ENCODE measurements at regions not wholly inside any gene's neighbourhood (a gene's known extent, or its start where the extent isn't known, plus 50 kb on each side); places are given as distances from the start of the nearest gene placed in this dataset.

DNA sequence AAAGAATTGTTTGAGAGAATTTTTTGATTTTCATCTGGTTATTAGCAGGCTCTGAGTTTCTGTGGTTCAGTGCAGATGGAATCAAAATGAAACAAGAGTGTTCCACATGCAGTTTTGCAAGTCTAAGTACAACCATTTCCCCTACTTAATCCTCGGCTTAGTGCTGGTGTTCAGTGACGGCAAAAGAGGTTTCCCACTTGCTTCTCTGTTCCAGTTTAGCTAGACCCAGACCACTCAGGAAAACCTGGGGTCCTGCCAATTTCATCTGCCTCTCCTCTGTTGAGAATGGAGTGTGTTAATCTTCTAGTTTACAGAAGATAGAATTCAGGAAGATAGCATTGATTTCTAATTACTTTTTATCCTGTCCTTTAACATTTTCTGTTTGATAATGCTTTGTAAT is 996.2 kb upstream of the FANCL start:
- Mint-ChIP-seq H3K9me3 (ENCODE audit: insufficient read depth) (no peaks in the 10 kb centered on the region), H3K4me1 (peaks cover 17% of the 10 kb centered on the region), H3K4me3 (no peak overlapping the region), H3K27me3 (peaks cover 11% of the 10 kb centered on the region), H3K27ac (no peak overlapping the region)
- no peak for TF ChIP-seq CTCF (IDR thresholded peaks at IDR 0.05)
- TF ChIP-seq EZH2 (IDR thresholded peaks at IDR 0.05; ENCODE audit: borderline replicate concordance, insufficient read depth, low read depth, low read length, poor library complexity, severe bottlenecking): no peak
- Histone ChIP-seq H2AFZ (ENCODE audit: insufficient read depth, low read depth, low read length, poor library complexity, severe bottlenecking) (no peak overlapping the region), H4K20me1 (ENCODE audit: control insufficient read depth, insufficient read depth, low read length, poor library complexity, severe bottlenecking) (no peaks in the 10 kb centered on the region), H3K4me1 (ENCODE audit: control insufficient read depth in 2 of 2, insufficient read depth in 2 of 2, low read length in 2 of 2) (peaks cover 13% of the 10 kb centered on the region in 2 donors), H3K79me2 (ENCODE audit: control insufficient read depth, insufficient read depth, low read length) (no peaks in the 10 kb centered on the region), H3K4me2 (replicated peaks; ENCODE audit: low read depth, low read length, poor library complexity, severe bottlenecking) (no peak overlapping the region), H3K9ac (ENCODE audit: low read length) (no peak overlapping the region), H3K27ac (ENCODE audit: low read length in 2 of 2) (no peak overlapping the region), H3K36me3 (replicated peaks in 1 of 2; ENCODE audit: control extremely low read depth in 1 of 2, control insufficient read depth in 1 of 2, extremely low read depth in 1 of 2, insufficient read depth in 2 of 2, low read length in 1 of 2) (no peaks in the 10 kb centered on the region), H3K27me3 (replicated peaks in 1 of 4; ENCODE audit: control extremely low read depth in 1 of 4, control insufficient read depth in 3 of 4, insufficient read depth in 4 of 4, low read length in 3 of 4) (no peaks in the 10 kb centered on the region), H3K4me3 (ENCODE audit: control extremely low read depth in 1 of 5, extremely low read depth in 1 of 5, insufficient read depth in 1 of 5, low read depth in 2 of 5, low read length in 4 of 5) (no peak overlapping the region), H3K9me3 (ENCODE audit: control extremely low read depth in 1 of 3, control insufficient read depth in 2 of 3, insufficient read depth in 1 of 3, low read length in 2 of 3) (no peaks in the 10 kb centered on the region)
- intact Hi-C loops (cut with micrococcal nuclease): no loop called here
- DNase-seq: no peak
- CTCF ChIA-PET: no interaction called here
- no CpG with 5 or more reads among the region's 2 CpGs for WGBS (ENCODE audit: insufficient coverage)
- POLR2A ChIA-PET: no interaction called here
- no peak for ATAC-seq (ENCODE audit: low read depth)

- Histone ChIP-seq H4K20me1 (ENCODE audit: control insufficient read depth, insufficient read depth, low read length, poor library complexity, severe bottlenecking) (no peaks in the 10 kb centered on the region), H3K27ac (ENCODE audit: low read length in 2 of 2) (no peak overlapping the region), H3K36me3 (replicated peaks in 1 of 2; ENCODE audit: control extremely low read depth in 1 of 2, control insufficient read depth in 1 of 2, extremely low read depth in 1 of 2, insufficient read depth in 2 of 2, low read length in 1 of 2) (no peaks in the 10 kb centered on the region), H3K79me2 (ENCODE audit: control insufficient read depth, insufficient read depth, low read length) (no peaks in the 10 kb centered on the region), H3K4me2 (replicated peaks; ENCODE audit: low read depth, low read length, poor library complexity, severe bottlenecking) (no peak overlapping the region), H3K4me1 (ENCODE audit: control insufficient read depth in 2 of 2, insufficient read depth in 2 of 2, low read length in 2 of 2) (peaks cover 13 to 17% of the 10 kb centered on the region in 2 donors), H2AFZ (ENCODE audit: insufficient read depth, low read depth, low read length, poor library complexity, severe bottlenecking) (no peak overlapping the region), H3K27me3 (replicated peaks in 1 of 4; ENCODE audit: control extremely low read depth in 1 of 4, control insufficient read depth in 3 of 4, insufficient read depth in 4 of 4, low read length in 3 of 4) (no peaks in the 10 kb centered on the region), H3K4me3 (ENCODE audit: control extremely low read depth in 1 of 5, extremely low read depth in 1 of 5, insufficient read depth in 1 of 5, low read depth in 2 of 5, low read length in 4 of 5) (no peak overlapping the region), H3K9me3 (ENCODE audit: control extremely low read depth in 1 of 3, control insufficient read depth in 2 of 3, insufficient read depth in 1 of 3, low read length in 2 of 3) (no peaks in the 10 kb centered on the region), H3K9ac (ENCODE audit: low read length) (no peak overlapping the region)
- Mint-ChIP-seq H3K4me3 (no peak overlapping the region), H3K4me1 (peaks cover 19% of the 10 kb centered on the region), H3K9me3 (ENCODE audit: insufficient read depth) (no peaks in the 10 kb centered on the region), H3K27ac (no peak overlapping the region), H3K27me3 (peaks cover 11% of the 10 kb centered on the region)
- 83% methylated on average over 3 of the region's 5 CpGs for WGBS (ENCODE audit: insufficient coverage)
- DNase-seq (no peak), ATAC-seq (ENCODE audit: low read depth) (no peak)
- ChIA-PET POLR2A (no interaction called here), CTCF (no interaction called here)
- intact Hi-C loops (cut with micrococcal nuclease): no loop called here
- no peak for TF ChIP-seq EZH2 (IDR thresholded peaks at IDR 0.05; ENCODE audit: borderline replicate concordance, insufficient read depth, low read depth, low read length, poor library complexity, severe bottlenecking)
- no peak for TF ChIP-seq CTCF (IDR thresholded peaks at IDR 0.05)
Measured at GRCh38 chr2:59236723-59237122, 995.6 kb upstream of the FANCL start.
